ENCODE measurements at regions not wholly inside any gene's neighbourhood (a gene's known extent, or its start where the extent isn't known, plus 50 kb on each side); places are given as distances from the start of the nearest gene placed in this dataset.
A peak's percentile ranks its signal among the peaks of the same experiment; 100 is the strongest.

- no peaks in the 10 kb centered on the region for H3K9me3 Mint-ChIP-seq
- H3K4me1 Mint-ChIP-seq: peaks cover 12% of the 10 kb centered on the region
- no peak overlapping the region for H3K27ac Mint-ChIP-seq
- H3K36me3 Mint-ChIP-seq (ENCODE audit: low read depth): no peaks in the 10 kb centered on the region
- H3K27me3 Mint-ChIP-seq (ENCODE audit: low read depth): no peaks in the 10 kb centered on the region
- TF ChIP-seq, protein P1, sequence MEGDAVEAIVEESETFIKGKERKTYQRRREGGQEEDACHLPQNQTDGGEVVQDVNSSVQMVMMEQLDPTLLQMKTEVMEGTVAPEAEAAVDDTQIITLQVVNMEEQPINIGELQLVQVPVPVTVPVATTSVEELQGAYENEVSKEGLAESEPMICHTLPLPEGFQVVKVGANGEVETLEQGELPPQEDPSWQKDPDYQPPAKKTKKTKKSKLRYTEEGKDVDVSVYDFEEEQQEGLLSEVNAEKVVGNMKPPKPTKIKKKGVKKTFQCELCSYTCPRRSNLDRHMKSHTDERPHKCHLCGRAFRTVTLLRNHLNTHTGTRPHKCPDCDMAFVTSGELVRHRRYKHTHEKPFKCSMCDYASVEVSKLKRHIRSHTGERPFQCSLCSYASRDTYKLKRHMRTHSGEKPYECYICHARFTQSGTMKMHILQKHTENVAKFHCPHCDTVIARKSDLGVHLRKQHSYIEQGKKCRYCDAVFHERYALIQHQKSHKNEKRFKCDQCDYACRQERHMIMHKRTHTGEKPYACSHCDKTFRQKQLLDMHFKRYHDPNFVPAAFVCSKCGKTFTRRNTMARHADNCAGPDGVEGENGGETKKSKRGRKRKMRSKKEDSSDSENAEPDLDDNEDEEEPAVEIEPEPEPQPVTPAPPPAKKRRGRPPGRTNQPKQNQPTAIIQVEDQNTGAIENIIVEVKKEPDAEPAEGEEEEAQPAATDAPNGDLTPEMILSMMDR (IDR thresholded peaks at IDR 0.05; ENCODE audit: unreplicated experiment in 3 of 3): no peak
- no peak overlapping the region for H3K4me3 Mint-ChIP-seq
Measured at GRCh38 chr6:48184648-48185047, 73.7 kb upstream of the PTCHD4 start.

GRCh38 chr6:48183811-48184605 is 73.0 kb upstream of the PTCHD4 start:
- TF ChIP-seq, protein P1 (IDR thresholded peaks at IDR 0.05; ENCODE audit: unreplicated experiment in 3 of 3): no peak
- H3K4me3 Mint-ChIP-seq: no peak overlapping the region

DNA sequence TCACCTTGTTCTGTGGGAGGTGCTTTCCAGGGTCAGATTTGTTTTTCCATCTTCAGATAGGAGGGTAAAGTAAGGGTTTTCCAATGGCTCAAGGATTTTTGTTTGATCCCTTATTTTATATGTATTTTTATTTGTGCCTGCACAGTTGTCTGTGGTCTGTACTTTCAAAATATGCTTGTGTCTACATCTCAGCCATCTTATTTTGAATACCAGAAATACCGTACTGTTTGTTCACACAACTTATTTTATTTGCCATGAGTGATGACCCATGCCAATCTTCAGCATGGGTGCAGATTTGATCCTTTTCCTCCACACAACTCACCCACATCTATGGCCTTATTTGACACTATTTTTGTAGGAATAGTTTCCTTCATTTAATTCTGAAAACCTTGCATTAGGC is 72.2 kb upstream of the PTCHD4 start:
- Mint-ChIP-seq H3K36me3 (ENCODE audit: low read depth) (no peaks in the 10 kb centered on the region), H3K4me1 (peaks cover 12% of the 10 kb centered on the region), H3K4me3 (no peak overlapping the region), H3K27ac (no peak overlapping the region), H3K27me3 (ENCODE audit: low read depth) (no peaks in the 10 kb centered on the region), H3K9me3 (no peaks in the 10 kb centered on the region)
- TF ChIP-seq, protein P1 (IDR thresholded peaks at IDR 0.05; ENCODE audit: unreplicated experiment in 3 of 3): no peak

More at GRCh38 chr6:48183811-48184605, 73.0 kb upstream of the PTCHD4 start:
- Mint-ChIP-seq H3K27ac (peak overlapping the region in 1 of 3 experiments; percentile 7), H3K9me3 (no peaks in the 10 kb centered on the region), H3K36me3 (ENCODE audit: low read depth) (no peaks in the 10 kb centered on the region), H3K4me1 (peaks cover 12% of the 10 kb centered on the region), H3K27me3 (ENCODE audit: low read depth) (no peaks in the 10 kb centered on the region)

GRCh38 chr6:48178700-48179099 is 67.7 kb upstream of the PTCHD4 start:
- no peaks in the 10 kb centered on the region for H3K9me3 Mint-ChIP-seq
- no peaks in the 10 kb centered on the region for H3K27me3 Mint-ChIP-seq (ENCODE audit: low read depth)
- no peaks in the 10 kb centered on the region for H3K36me3 Mint-ChIP-seq (ENCODE audit: low read depth)
- H3K4me3 Mint-ChIP-seq: no peak overlapping the region
- peaks cover 15% of the 10 kb centered on the region for H3K4me1 Mint-ChIP-seq
- H3K27ac Mint-ChIP-seq: no peak overlapping the region
- TF ChIP-seq, protein P1 (IDR thresholded peaks at IDR 0.05; ENCODE audit: unreplicated experiment in 3 of 3): no peak

GRCh38 chr6:48177786-48178185 is 66.8 kb upstream of the PTCHD4 start:
- TF ChIP-seq, protein P1 (IDR thresholded peaks at IDR 0.05; ENCODE audit: unreplicated experiment in 3 of 3): no peak
- no peak overlapping the region for H3K4me3 Mint-ChIP-seq
- no peaks in the 10 kb centered on the region for H3K36me3 Mint-ChIP-seq (ENCODE audit: low read depth)
- no peaks in the 10 kb centered on the region for H3K9me3 Mint-ChIP-seq
- H3K27me3 Mint-ChIP-seq (ENCODE audit: low read depth): no peaks in the 10 kb centered on the region
- peak overlapping the region; percentile 4 to 76 (median 7) for H3K27ac Mint-ChIP-seq
- peaks cover 13% of the 10 kb centered on the region for H3K4me1 Mint-ChIP-seq

All from nephron (organoid).